ENCODE measurements at regions not wholly inside any gene's neighbourhood (a gene's known extent, or its start where the extent isn't known, plus 50 kb on each side); places are given as distances from the start of the nearest gene placed in this dataset.

- TF ChIP-seq, protein P1, sequence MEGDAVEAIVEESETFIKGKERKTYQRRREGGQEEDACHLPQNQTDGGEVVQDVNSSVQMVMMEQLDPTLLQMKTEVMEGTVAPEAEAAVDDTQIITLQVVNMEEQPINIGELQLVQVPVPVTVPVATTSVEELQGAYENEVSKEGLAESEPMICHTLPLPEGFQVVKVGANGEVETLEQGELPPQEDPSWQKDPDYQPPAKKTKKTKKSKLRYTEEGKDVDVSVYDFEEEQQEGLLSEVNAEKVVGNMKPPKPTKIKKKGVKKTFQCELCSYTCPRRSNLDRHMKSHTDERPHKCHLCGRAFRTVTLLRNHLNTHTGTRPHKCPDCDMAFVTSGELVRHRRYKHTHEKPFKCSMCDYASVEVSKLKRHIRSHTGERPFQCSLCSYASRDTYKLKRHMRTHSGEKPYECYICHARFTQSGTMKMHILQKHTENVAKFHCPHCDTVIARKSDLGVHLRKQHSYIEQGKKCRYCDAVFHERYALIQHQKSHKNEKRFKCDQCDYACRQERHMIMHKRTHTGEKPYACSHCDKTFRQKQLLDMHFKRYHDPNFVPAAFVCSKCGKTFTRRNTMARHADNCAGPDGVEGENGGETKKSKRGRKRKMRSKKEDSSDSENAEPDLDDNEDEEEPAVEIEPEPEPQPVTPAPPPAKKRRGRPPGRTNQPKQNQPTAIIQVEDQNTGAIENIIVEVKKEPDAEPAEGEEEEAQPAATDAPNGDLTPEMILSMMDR (IDR thresholded peaks at IDR 0.05) = no peak
- no peak for TF ChIP-seq POLR2A (IDR thresholded peaks at IDR 0.05)
Observed at GRCh38 chr4:41487868-41488440, 50.0 kb upstream of the LIMCH1 start.

All from sigmoid colon (tissue), 3 donors.